ENCODE measurements at regions not wholly inside any gene's neighbourhood (a gene's known extent, or its start where the extent isn't known, plus 50 kb on each side); places are given as distances from the start of the nearest gene placed in this dataset.

DNA sequence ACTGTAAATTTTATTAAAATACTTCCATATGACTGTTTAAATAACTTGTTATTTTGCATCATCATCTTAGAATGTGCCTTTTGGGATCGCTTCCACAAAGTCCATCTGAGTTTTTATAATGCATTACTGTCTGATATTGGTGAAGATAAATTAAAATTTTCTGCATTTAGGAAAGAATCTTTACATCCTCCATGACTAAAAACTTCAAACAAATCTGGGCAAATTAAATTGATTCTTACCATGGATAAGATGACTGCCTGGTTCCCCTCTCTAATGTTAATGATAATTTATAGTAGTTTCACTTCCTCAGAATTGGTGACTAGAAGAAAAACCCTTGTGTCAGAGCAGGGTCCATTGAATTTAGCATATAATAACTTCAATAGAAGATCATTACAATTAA, 94.7 kb upstream of the SLC38A4 start:
- TF ChIP-seq, protein P1, sequence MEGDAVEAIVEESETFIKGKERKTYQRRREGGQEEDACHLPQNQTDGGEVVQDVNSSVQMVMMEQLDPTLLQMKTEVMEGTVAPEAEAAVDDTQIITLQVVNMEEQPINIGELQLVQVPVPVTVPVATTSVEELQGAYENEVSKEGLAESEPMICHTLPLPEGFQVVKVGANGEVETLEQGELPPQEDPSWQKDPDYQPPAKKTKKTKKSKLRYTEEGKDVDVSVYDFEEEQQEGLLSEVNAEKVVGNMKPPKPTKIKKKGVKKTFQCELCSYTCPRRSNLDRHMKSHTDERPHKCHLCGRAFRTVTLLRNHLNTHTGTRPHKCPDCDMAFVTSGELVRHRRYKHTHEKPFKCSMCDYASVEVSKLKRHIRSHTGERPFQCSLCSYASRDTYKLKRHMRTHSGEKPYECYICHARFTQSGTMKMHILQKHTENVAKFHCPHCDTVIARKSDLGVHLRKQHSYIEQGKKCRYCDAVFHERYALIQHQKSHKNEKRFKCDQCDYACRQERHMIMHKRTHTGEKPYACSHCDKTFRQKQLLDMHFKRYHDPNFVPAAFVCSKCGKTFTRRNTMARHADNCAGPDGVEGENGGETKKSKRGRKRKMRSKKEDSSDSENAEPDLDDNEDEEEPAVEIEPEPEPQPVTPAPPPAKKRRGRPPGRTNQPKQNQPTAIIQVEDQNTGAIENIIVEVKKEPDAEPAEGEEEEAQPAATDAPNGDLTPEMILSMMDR (IDR thresholded peaks at IDR 0.05): no peak
- TF ChIP-seq POLR2A (IDR thresholded peaks at IDR 0.05): no peak
